H9 (cell line): ENCODE measurements at regions not wholly inside any gene's neighbourhood (a gene's known extent, or its start where the extent isn't known, plus 50 kb on each side); places are given as distances from the start of the nearest gene placed in this dataset.

Experiments used
- DNase-seq: peaks from one replicate; pipeline ENCODE4 v3.0.0-alpha.2; 2017
- H2AFZ ChIP-seq: one replicate; pipeline ENCODE4 v1.6.1; 2013; ENCODE audit warnings: mild to moderate bottlenecking, low read length, control low read depth, moderate library complexity
- H2AK5ac ChIP-seq: 2 replicates; pipeline ENCODE4 v1.6.1; 2013; ENCODE audit warnings: low read length, control low read depth, mixed read lengths; ENCODE audit not compliant: insufficient read length
- H2BK120ac ChIP-seq: one replicate; pipeline ENCODE4 v1.6.1; 2013; ENCODE audit warnings: low read depth, mild to moderate bottlenecking, low read length, control low read depth, inconsistent platforms; ENCODE audit not compliant: poor library complexity, severe bottlenecking
- H2BK12ac ChIP-seq: 2 replicates; pipeline ENCODE4 v1.6.1; 2013; ENCODE audit warnings: low read length, control low read depth, mixed read lengths, low read depth; ENCODE audit not compliant: insufficient read length
- H2BK15ac ChIP-seq: 2 replicates; pipeline ENCODE4 v1.6.1; 2013; ENCODE audit warnings: low read depth, low read length, control low read depth
- H2BK20ac ChIP-seq: one replicate; pipeline ENCODE4 v1.6.1; 2013; ENCODE audit warnings: low read depth, mild to moderate bottlenecking, low read length, control low read depth, inconsistent platforms; ENCODE audit not compliant: poor library complexity, severe bottlenecking
- H2BK5ac ChIP-seq: 2 replicates; pipeline ENCODE4 v1.6.1; 2013; ENCODE audit warnings: low read length, control low read depth, mixed read lengths; ENCODE audit not compliant: insufficient read length
- H3K14ac ChIP-seq: 2 replicates; pipeline ENCODE4 v1.6.1; 2013; ENCODE audit warnings: low read length, control low read depth; ENCODE audit not compliant: insufficient read depth
- H3K18ac ChIP-seq: 2 replicates; pipeline ENCODE4 v1.6.1; 2013; ENCODE audit warnings: low read depth, mild to moderate bottlenecking, mixed read lengths, low read length, control low read depth; ENCODE audit not compliant: insufficient read length
- H3K23ac ChIP-seq: 2 replicates; pipeline ENCODE4 v1.6.1; 2013; ENCODE audit warnings: low read length, control low read depth, mixed read lengths, low read depth; ENCODE audit not compliant: insufficient read length
- H3K23me2 ChIP-seq: 2 replicates; pipeline ENCODE4 v1.6.1; 2013; ENCODE audit warnings: low read depth, mild to moderate bottlenecking, mixed read lengths, low read length, control low read depth; ENCODE audit not compliant: insufficient read length, poor library complexity, severe bottlenecking
- H3K27ac ChIP-seq: 2 replicates; pipeline ENCODE4 v1.5.1; 2013; ENCODE audit warnings: low read length, control low read depth, mixed read lengths, low read depth; ENCODE audit not compliant: insufficient read length
- H3K27me3 ChIP-seq: 2 replicates; pipeline ENCODE4 v1.6.1; 2013; ENCODE audit warnings: low read length, control low read depth, inconsistent platforms; ENCODE audit not compliant: insufficient read depth
- H3K4ac ChIP-seq: 2 replicates; pipeline ENCODE4 v1.6.1; 2013; ENCODE audit warnings: low read depth, mild to moderate bottlenecking, control low read depth, inconsistent platforms, low read length, moderate library complexity
- H3K4me1 ChIP-seq: 2 replicates; pipeline ENCODE4 v1.6.1; 2013; ENCODE audit warnings: low read length, control low read depth, inconsistent platforms; ENCODE audit not compliant: insufficient read depth
- H3K4me2 ChIP-seq: 2 replicates; pipeline ENCODE4 v1.6.1; 2013; ENCODE audit warnings: low read length, control low read depth, mixed read lengths; ENCODE audit not compliant: insufficient read length, insufficient read depth
- H3K56ac ChIP-seq: 2 replicates; pipeline ENCODE4 v1.6.1; 2013; ENCODE audit warnings: low read depth, mild to moderate bottlenecking, mixed read lengths, low read length, control low read depth; ENCODE audit not compliant: insufficient read length
- H3K79me1 ChIP-seq: 2 replicates; pipeline ENCODE4 v1.6.1; 2013; ENCODE audit warnings: low read depth, mild to moderate bottlenecking, moderate library complexity, low read length, control low read depth, inconsistent platforms; ENCODE audit not compliant: insufficient read depth, poor library complexity, severe bottlenecking
- H3K79me2 ChIP-seq: 2 replicates; pipeline ENCODE4 v1.6.1; 2013; ENCODE audit warnings: low read length, control low read depth, inconsistent platforms; ENCODE audit not compliant: insufficient read depth
- H3K9ac ChIP-seq: 2 replicates; pipeline ENCODE4 v1.6.1; 2013; ENCODE audit warnings: low read length, control low read depth, mixed read lengths; ENCODE audit not compliant: insufficient read length; ENCODE audit errors: extremely low read depth
- H3K9me3 ChIP-seq: one replicate; pipeline ENCODE4 v1.6.1; 2013; ENCODE audit warnings: low read depth, low read length, inconsistent platforms; ENCODE audit not compliant: control insufficient read depth
- H3T11ph ChIP-seq: one replicate; pipeline ENCODE4 v1.6.1; 2013; ENCODE audit warnings: mild to moderate bottlenecking, low read length, control low read depth, inconsistent platforms
- H4K20me1 ChIP-seq: one replicate; pipeline ENCODE4 v1.6.1; 2013; ENCODE audit not compliant: control insufficient read depth, insufficient read length, insufficient read depth
- H4K5ac ChIP-seq: 2 replicates; pipeline ENCODE4 v1.6.1; 2013; ENCODE audit warnings: low read depth, mild to moderate bottlenecking, mixed read lengths, low read length, control low read depth; ENCODE audit not compliant: insufficient read length
- H4K8ac ChIP-seq: replicated peaks from 2 replicates; pipeline ENCODE4 v1.6.1; 2013; ENCODE audit warnings: low read length, control low read depth, mixed read lengths, low read depth; ENCODE audit not compliant: insufficient read length
- H4K91ac ChIP-seq: 2 replicates; pipeline ENCODE4 v1.6.1; 2013; ENCODE audit warnings: low read depth, mild to moderate bottlenecking, moderate library complexity, mixed read lengths, low read length, control low read depth; ENCODE audit not compliant: insufficient read length
- H3K27ac Mint-ChIP-seq, 3 experiments: 2 replicates in 2 of 3; 3 replicates in 1 of 3; pipeline ENCODE4 v1.8.0; 2020 to 2021; ENCODE audit warnings: mixed read lengths in 3 of 3, mild to moderate bottlenecking in 1 of 3, moderate library complexity in 1 of 3
- H3K27me3 Mint-ChIP-seq: 2 replicates; pipeline ENCODE4 v1.8.0; 2021; ENCODE audit warnings: low read depth, mild to moderate bottlenecking, moderate library complexity, mixed read lengths
- H3K36me3 Mint-ChIP-seq, 3 experiments: 2 replicates in 2 of 3; 3 replicates in 1 of 3; pipeline ENCODE4 v1.8.0; 2020 to 2021; ENCODE audit warnings: low read depth in 3 of 3, mixed read lengths in 3 of 3; ENCODE audit not compliant: insufficient read depth in 1 of 3
- H3K4me1 Mint-ChIP-seq, 2 experiments: 2 replicates each; pipeline ENCODE4 v1.8.0; 2020; ENCODE audit warnings: mixed read lengths in 2 of 2
- H3K4me3 Mint-ChIP-seq, 2 experiments: 2 replicates in 1 of 2; 3 replicates in 1 of 2; pipeline ENCODE4 v1.8.0; 2020 to 2021; ENCODE audit warnings: mild to moderate bottlenecking in 2 of 2, mixed read lengths in 2 of 2, moderate library complexity in 1 of 2
- H3K9me3 Mint-ChIP-seq, 2 experiments: 2 replicates in 1 of 2; 3 replicates in 1 of 2; pipeline ENCODE4 v1.8.0; 2020; ENCODE audit warnings: mild to moderate bottlenecking in 2 of 2, mixed read lengths in 2 of 2, moderate library complexity in 1 of 2
- WGBS: extraction: QIAGEN DNeasy Blood & Tissue Kit; methylation state at CpG from one replicate; pipeline ENCODE4 v1.1.7; 2013; ENCODE audit warnings: missing lambda C conversion rate, low lambda C conversion rate, mixed read lengths; ENCODE audit not compliant: insufficient read length; ENCODE audit errors: extremely low coverage; 5-methylcytosine and 5-hydroxymethylcytosine counted together
- TF ChIP-seq, protein P1 (sequence below): fragments of 200-600 bp; sonication (generic); conservative IDR thresholded peaks from 3 replicates; pipeline ENCODE4 v1.8.0; 2021; ENCODE audit warnings: antibody characterized with exemption, mild to moderate bottlenecking

DNA sequence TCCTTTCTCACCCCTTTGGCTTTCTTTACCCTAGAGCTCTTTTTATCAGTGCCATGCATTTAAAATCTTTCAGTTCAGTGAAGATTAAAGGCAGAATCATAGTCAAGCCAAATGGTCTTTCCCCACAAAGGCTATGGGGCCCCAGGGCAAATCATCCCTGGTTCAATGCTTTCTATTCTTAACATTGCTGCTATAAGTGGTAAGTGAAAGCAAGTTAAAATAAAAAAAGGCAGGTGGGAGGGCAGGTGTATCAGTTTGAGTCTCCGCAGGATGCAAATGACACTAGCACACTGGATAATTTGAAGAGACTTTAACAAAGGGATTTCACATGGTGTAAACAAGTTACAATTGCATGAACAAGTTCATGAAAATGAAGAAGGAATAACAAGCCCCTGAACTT lies 757.4 kb downstream of the SATB2 start:
- Mint-ChIP-seq H3K4me1 (peaks cover 0 to 14% of the 10 kb centered on the region in 2 experiments; a peak in 2 of 4 replicates), H3K36me3 (no peaks in the 10 kb centered on the region), H3K27me3 (no peaks in the 10 kb centered on the region), H3K4me3 (no peak overlapping the region), H3K27ac (no peak overlapping the region), H3K9me3 (no peaks in the 10 kb centered on the region)
- H2BK5ac ChIP-seq = no peak overlapping the region
- no peaks in the 10 kb centered on the region for H3K79me1 ChIP-seq
- H3K56ac ChIP-seq = no peak overlapping the region
- H4K20me1 ChIP-seq = no peaks in the 10 kb centered on the region
- no peaks in the 10 kb centered on the region for H3K23me2 ChIP-seq
- H2AFZ ChIP-seq = no peak overlapping the region
- H2AK5ac ChIP-seq = no peak overlapping the region
- no peak overlapping the region for H3K4ac ChIP-seq
- H3K23ac ChIP-seq = no peak overlapping the region
- no peak overlapping the region for H4K8ac ChIP-seq
- H3K4me2 ChIP-seq = no peak overlapping the region
- no peak overlapping the region for H4K5ac ChIP-seq
- no peak overlapping the region for H2BK20ac ChIP-seq
- H3T11ph ChIP-seq = no peak overlapping the region
- H2BK15ac ChIP-seq = no peak overlapping the region
- TF ChIP-seq, protein P1, sequence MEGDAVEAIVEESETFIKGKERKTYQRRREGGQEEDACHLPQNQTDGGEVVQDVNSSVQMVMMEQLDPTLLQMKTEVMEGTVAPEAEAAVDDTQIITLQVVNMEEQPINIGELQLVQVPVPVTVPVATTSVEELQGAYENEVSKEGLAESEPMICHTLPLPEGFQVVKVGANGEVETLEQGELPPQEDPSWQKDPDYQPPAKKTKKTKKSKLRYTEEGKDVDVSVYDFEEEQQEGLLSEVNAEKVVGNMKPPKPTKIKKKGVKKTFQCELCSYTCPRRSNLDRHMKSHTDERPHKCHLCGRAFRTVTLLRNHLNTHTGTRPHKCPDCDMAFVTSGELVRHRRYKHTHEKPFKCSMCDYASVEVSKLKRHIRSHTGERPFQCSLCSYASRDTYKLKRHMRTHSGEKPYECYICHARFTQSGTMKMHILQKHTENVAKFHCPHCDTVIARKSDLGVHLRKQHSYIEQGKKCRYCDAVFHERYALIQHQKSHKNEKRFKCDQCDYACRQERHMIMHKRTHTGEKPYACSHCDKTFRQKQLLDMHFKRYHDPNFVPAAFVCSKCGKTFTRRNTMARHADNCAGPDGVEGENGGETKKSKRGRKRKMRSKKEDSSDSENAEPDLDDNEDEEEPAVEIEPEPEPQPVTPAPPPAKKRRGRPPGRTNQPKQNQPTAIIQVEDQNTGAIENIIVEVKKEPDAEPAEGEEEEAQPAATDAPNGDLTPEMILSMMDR = no peak
- no peak overlapping the region for H2BK120ac ChIP-seq
- H4K91ac ChIP-seq = no peak overlapping the region
- no peak for DNase-seq
- no peak overlapping the region for H3K18ac ChIP-seq
- H3K14ac ChIP-seq = no peak overlapping the region
- no peak overlapping the region for H2BK12ac ChIP-seq
- no peaks in the 10 kb centered on the region for H3K27me3 ChIP-seq
- no CpG with 5 or more reads among the region's 1 CpG for WGBS
- H3K79me2 ChIP-seq = no peaks in the 10 kb centered on the region
- no peak overlapping the region for H3K9ac ChIP-seq
- no peak overlapping the region for H3K27ac ChIP-seq
- H3K9me3 ChIP-seq = no peaks in the 10 kb centered on the region
- no peaks in the 10 kb centered on the region for H3K4me1 ChIP-seq
